ENCODE measurements at regions not wholly inside any gene's neighbourhood (a gene's known extent, or its start where the extent isn't known, plus 50 kb on each side); places are given as distances from the start of the nearest gene placed in this dataset.
A peak's percentile ranks its signal among the peaks of the same experiment; 100 is the strongest.

DNA sequence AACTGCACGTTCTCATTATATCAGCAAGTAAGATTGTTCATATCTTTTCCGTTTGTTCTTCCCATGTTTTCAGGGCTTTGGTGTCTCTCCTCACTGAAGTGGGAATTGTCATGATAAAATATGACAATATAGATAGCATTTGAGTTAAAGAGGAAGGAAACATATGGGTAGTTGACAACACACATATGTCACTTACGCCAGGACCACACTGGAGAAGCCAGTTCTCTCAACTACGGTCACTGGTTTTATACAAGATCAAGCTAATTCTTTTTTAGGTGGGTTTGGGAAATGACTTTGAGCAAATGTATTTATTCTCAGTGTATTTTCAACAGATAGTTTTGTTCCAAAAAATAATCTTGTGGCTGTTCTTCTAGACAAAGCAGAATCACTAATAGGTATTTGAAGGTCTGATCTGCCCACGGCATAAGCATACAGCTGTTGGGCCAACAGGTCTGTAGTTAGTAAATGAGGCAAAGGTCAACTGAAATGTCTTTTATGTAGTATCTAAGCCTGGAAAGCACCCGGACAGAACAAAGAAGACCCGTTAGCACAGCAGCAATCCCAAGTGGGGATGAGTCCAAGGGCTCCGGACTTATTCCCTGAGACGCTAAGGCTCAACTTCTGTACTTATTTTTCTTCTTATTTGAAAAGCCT lies 433.6 kb upstream of the ZP4 start:
- Histone ChIP-seq H2AFZ (ENCODE audit: low read depth, low read length) (no peak overlapping the region), H3K9ac (ENCODE audit: low read length) (no peak overlapping the region)

GRCh38 chr1:238323490-238323889 lies 432.8 kb upstream of the ZP4 start:
- DNase-seq (ENCODE audit: low read depth) = no peak
- Mint-ChIP-seq H3K4me1 (ENCODE audit: low read depth, unreplicated experiment) (peaks cover 22% of the 10 kb centered on the region), H3K36me3 (ENCODE audit: low read depth, unreplicated experiment) (peaks cover 3% of the 10 kb centered on the region), H3K27me3 (ENCODE audit: low read depth, unreplicated experiment) (no peaks in the 10 kb centered on the region), H3K4me3 (ENCODE audit: unreplicated experiment) (no peak overlapping the region), H3K9me3 (ENCODE audit: unreplicated experiment) (no peaks in the 10 kb centered on the region), H3K27ac (ENCODE audit: unreplicated experiment) (no peak overlapping the region)
- Histone ChIP-seq H3K4me1 (ENCODE audit: insufficient read depth, low read length) (no peaks in the 10 kb centered on the region), H3K4me2 (ENCODE audit: low read length) (no peak overlapping the region), H3K27me3 (ENCODE audit: insufficient read depth, low read length) (no peaks in the 10 kb centered on the region), H3K36me3 (ENCODE audit: insufficient read depth, low read length) (no peaks in the 10 kb centered on the region), H2AFZ (ENCODE audit: low read depth, low read length) (no peak overlapping the region), H3K27ac (ENCODE audit: low read depth, low read length) (no peak overlapping the region), H3K79me2 (ENCODE audit: insufficient read depth, low read length) (no peaks in the 10 kb centered on the region), H3K9me3 (ENCODE audit: insufficient read depth, low read depth, low read length) (no peaks in the 10 kb centered on the region), H3K4me3 (ENCODE audit: insufficient read depth, low read depth, low read length) (no peak overlapping the region), H4K20me1 (ENCODE audit: insufficient read depth, low read length) (no peaks in the 10 kb centered on the region), H3K9ac (ENCODE audit: low read length) (no peak overlapping the region)
- TF ChIP-seq CTCF (IDR thresholded peaks at IDR 0.05; ENCODE audit: insufficient read depth, low read depth, low read length) = no peak
- TF ChIP-seq EZH2 (IDR thresholded peaks at IDR 0.05; ENCODE audit: insufficient read depth, low read length) = no peak
- FAIRE-seq = no peak

More for the DNA sequence above, 433.6 kb upstream of the ZP4 start:
- no peak overlapping the region for H3K4me3 ChIP-seq (ENCODE audit: insufficient read depth, low read depth, low read length)
- Mint-ChIP-seq H3K9me3 (ENCODE audit: unreplicated experiment) (no peaks in the 10 kb centered on the region), H3K27ac (ENCODE audit: unreplicated experiment) (peak overlapping the region; percentile 86), H3K4me3 (ENCODE audit: unreplicated experiment) (no peak overlapping the region), H3K27me3 (ENCODE audit: low read depth, unreplicated experiment) (no peaks in the 10 kb centered on the region), H3K4me1 (ENCODE audit: low read depth, unreplicated experiment) (peaks cover 24% of the 10 kb centered on the region), H3K36me3 (ENCODE audit: low read depth, unreplicated experiment) (peaks cover 3% of the 10 kb centered on the region)
- H3K36me3 ChIP-seq (ENCODE audit: insufficient read depth, low read length) = no peaks in the 10 kb centered on the region
- no peak for TF ChIP-seq CTCF (IDR thresholded peaks at IDR 0.05; ENCODE audit: insufficient read depth, low read depth, low read length)
- no peaks in the 10 kb centered on the region for H3K79me2 ChIP-seq (ENCODE audit: insufficient read depth, low read length)
- DNase-seq (ENCODE audit: low read depth) = no peak
- H3K27ac ChIP-seq (ENCODE audit: low read depth, low read length) = no peak overlapping the region
- no peak overlapping the region for H3K4me2 ChIP-seq (ENCODE audit: low read length)
- no peak for FAIRE-seq
- no peaks in the 10 kb centered on the region for H3K9me3 ChIP-seq (ENCODE audit: insufficient read depth, low read depth, low read length)
- H3K4me1 ChIP-seq (ENCODE audit: insufficient read depth, low read length) = no peaks in the 10 kb centered on the region
- H3K27me3 ChIP-seq (ENCODE audit: insufficient read depth, low read length) = no peaks in the 10 kb centered on the region
- no peaks in the 10 kb centered on the region for H4K20me1 ChIP-seq (ENCODE audit: insufficient read depth, low read length)

GRCh38 chr1:238319957-238320356 lies 429.2 kb upstream of the ZP4 start:
- Histone ChIP-seq H3K4me3 (ENCODE audit: insufficient read depth, low read depth, low read length) (no peak overlapping the region), H3K4me1 (ENCODE audit: insufficient read depth, low read length) (no peaks in the 10 kb centered on the region), H3K9ac (ENCODE audit: low read length) (no peak overlapping the region), H3K36me3 (ENCODE audit: insufficient read depth, low read length) (no peaks in the 10 kb centered on the region), H3K27me3 (ENCODE audit: insufficient read depth, low read length) (no peaks in the 10 kb centered on the region), H3K27ac (ENCODE audit: low read depth, low read length) (no peak overlapping the region), H2AFZ (ENCODE audit: low read depth, low read length) (no peak overlapping the region), H3K79me2 (ENCODE audit: insufficient read depth, low read length) (no peaks in the 10 kb centered on the region), H4K20me1 (ENCODE audit: insufficient read depth, low read length) (no peaks in the 10 kb centered on the region), H3K9me3 (ENCODE audit: insufficient read depth, low read depth, low read length) (no peaks in the 10 kb centered on the region), H3K4me2 (ENCODE audit: low read length) (no peak overlapping the region)
- Mint-ChIP-seq H3K27me3 (ENCODE audit: low read depth, unreplicated experiment) (no peaks in the 10 kb centered on the region), H3K27ac (ENCODE audit: unreplicated experiment) (no peak overlapping the region), H3K4me3 (ENCODE audit: unreplicated experiment) (no peak overlapping the region), H3K36me3 (ENCODE audit: low read depth, unreplicated experiment) (peaks cover 3% of the 10 kb centered on the region), H3K4me1 (ENCODE audit: low read depth, unreplicated experiment) (peaks cover 15% of the 10 kb centered on the region), H3K9me3 (ENCODE audit: unreplicated experiment) (no peaks in the 10 kb centered on the region)
- TF ChIP-seq EZH2 (IDR thresholded peaks at IDR 0.05; ENCODE audit: insufficient read depth, low read length) (no peak), CTCF (IDR thresholded peaks at IDR 0.05; ENCODE audit: insufficient read depth, low read depth, low read length) (no peak)
- FAIRE-seq (no peak), DNase-seq (ENCODE audit: low read depth) (no peak)

Data from astrocyte (in vitro differentiated cells and primary cell).